ENCODE measurements at regions not wholly inside any gene's neighbourhood (a gene's known extent, or its start where the extent isn't known, plus 50 kb on each side); places are given as distances from the start of the nearest gene placed in this dataset.
"Not testable (repeated sequence)": the region's sequence is repeated elsewhere in the genome, so short reads cannot be mapped to it uniquely, and the experiment has no call there.

DNA sequence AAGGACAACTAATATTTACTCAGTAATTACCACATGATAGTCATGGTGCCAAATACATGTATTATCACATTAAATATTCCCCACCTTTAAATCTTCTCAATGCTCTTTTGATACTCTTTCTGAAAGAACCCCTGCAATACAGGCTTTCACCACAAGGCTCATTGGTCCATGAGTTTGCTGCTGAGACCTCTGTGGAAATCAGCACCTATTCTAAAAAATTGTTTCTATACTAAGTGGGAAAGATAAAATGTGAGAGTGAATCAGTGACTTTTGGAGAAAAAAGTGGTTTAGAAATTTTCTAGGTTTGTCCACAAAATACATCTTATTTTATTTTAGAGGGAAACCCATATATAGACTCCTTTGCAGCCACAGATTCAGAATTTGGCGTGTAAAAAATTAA, 257.3 kb downstream of the ZIC3 start:
- Histone ChIP-seq H4K20me1 (ENCODE audit: insufficient read depth, low read depth, low read length) (no peaks in the 10 kb centered on the region), H3K9me2 (replicated peaks; ENCODE audit: insufficient read depth, low read length) (no peaks in the 10 kb centered on the region), H3K9ac (ENCODE audit: low read length) (no peak overlapping the region), H3K79me2 (ENCODE audit: low read length) (no peaks in the 10 kb centered on the region), H3K9me3 (ENCODE audit: low read length) (peaks cover 13% of the 10 kb centered on the region), H3K4me1 (ENCODE audit: low read length) (no peaks in the 10 kb centered on the region), H3K27me3 (ENCODE audit: low read length) (no peaks in the 10 kb centered on the region), H3K4me2 (ENCODE audit: low read depth, low read length, poor library complexity, severe bottlenecking) (no peak overlapping the region), H3K36me3 (ENCODE audit: insufficient read depth, low read length) (no peaks in the 10 kb centered on the region), H3K4me3 (ENCODE audit: low read length) (no peak overlapping the region), H3K27ac (ENCODE audit: low read length) (no peak overlapping the region), H2AFZ (ENCODE audit: low read length) (no peak overlapping the region)
- no peak for DNase-seq

DNA sequence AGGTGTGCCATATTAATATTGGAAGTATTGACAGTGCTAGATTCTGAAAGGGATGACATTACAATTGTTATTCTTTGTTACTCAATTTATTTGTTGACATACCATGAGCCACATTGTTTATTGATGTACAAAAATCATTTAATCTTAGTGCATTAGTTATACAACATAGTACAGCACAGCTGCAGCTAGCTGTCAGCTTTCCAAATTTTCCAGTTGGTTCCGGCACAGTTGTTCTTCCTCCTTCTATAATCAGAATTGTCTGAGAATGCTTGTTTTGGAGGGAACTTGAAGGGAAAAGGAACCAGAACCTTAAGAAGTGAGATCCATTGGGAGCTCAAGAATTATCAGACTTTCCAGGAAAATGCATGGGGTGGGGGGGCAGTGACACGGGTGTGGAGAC, 281.4 kb downstream of the ZIC3 start:
- no peak overlapping the region for H2AFZ ChIP-seq (ENCODE audit: low read length)
- no peak overlapping the region for H3K27ac ChIP-seq (ENCODE audit: low read length)
- H3K9ac ChIP-seq (ENCODE audit: low read length): no peak overlapping the region
- no peaks in the 10 kb centered on the region for H4K20me1 ChIP-seq (ENCODE audit: insufficient read depth, low read depth, low read length)
- no peaks in the 10 kb centered on the region for H3K4me1 ChIP-seq (ENCODE audit: low read length)
- no peaks in the 10 kb centered on the region for H3K9me2 ChIP-seq (replicated peaks; ENCODE audit: insufficient read depth, low read length)
- DNase-seq: no peak
- H3K4me3 ChIP-seq (ENCODE audit: low read length): no peak overlapping the region
- no peaks in the 10 kb centered on the region for H3K79me2 ChIP-seq (ENCODE audit: low read length)
- H3K27me3 ChIP-seq (ENCODE audit: low read length): no peaks in the 10 kb centered on the region
- H3K4me2 ChIP-seq (ENCODE audit: low read depth, low read length, poor library complexity, severe bottlenecking): no peak overlapping the region
- peaks cover 30% of the 10 kb centered on the region for H3K9me3 ChIP-seq (ENCODE audit: low read length)
- H3K36me3 ChIP-seq (ENCODE audit: insufficient read depth, low read length): no peaks in the 10 kb centered on the region

GRCh38 chrX:137848266-137848905, 282.5 kb downstream of the ZIC3 start:
- Histone ChIP-seq H3K27me3 (ENCODE audit: low read length) (no peaks in the 10 kb centered on the region), H3K9ac (ENCODE audit: low read length) (no peak overlapping the region), H3K27ac (ENCODE audit: low read length) (no peak overlapping the region), H3K9me2 (replicated peaks; ENCODE audit: insufficient read depth, low read length) (no peaks in the 10 kb centered on the region), H3K9me3 (ENCODE audit: low read length) (peaks cover 35% of the 10 kb centered on the region), H3K79me2 (ENCODE audit: low read length) (no peaks in the 10 kb centered on the region), H3K4me3 (ENCODE audit: low read length) (no peak overlapping the region), H3K36me3 (ENCODE audit: insufficient read depth, low read length) (no peaks in the 10 kb centered on the region), H3K4me2 (ENCODE audit: low read depth, low read length, poor library complexity, severe bottlenecking) (no peak overlapping the region), H3K4me1 (ENCODE audit: low read length) (no peaks in the 10 kb centered on the region), H4K20me1 (ENCODE audit: insufficient read depth, low read depth, low read length) (no peaks in the 10 kb centered on the region), H2AFZ (ENCODE audit: low read length) (no peak overlapping the region)
- no peak for DNase-seq

- Histone ChIP-seq H3K9me2 (replicated peaks; ENCODE audit: insufficient read depth, low read length) (no peaks in the 10 kb centered on the region), H3K27me3 (ENCODE audit: low read length) (no peaks in the 10 kb centered on the region), H3K9me3 (ENCODE audit: low read length) (peaks cover 20% of the 10 kb centered on the region), H3K36me3 (ENCODE audit: insufficient read depth, low read length) (no peaks in the 10 kb centered on the region), H3K4me3 (ENCODE audit: low read length) (no peak overlapping the region), H3K9ac (ENCODE audit: low read length) (no peak overlapping the region), H2AFZ (ENCODE audit: low read length) (no peak overlapping the region), H3K79me2 (ENCODE audit: low read length) (no peaks in the 10 kb centered on the region), H3K4me1 (ENCODE audit: low read length) (no peaks in the 10 kb centered on the region), H3K27ac (ENCODE audit: low read length) (no peak overlapping the region), H3K4me2 (ENCODE audit: low read depth, low read length, poor library complexity, severe bottlenecking) (no peak overlapping the region), H4K20me1 (ENCODE audit: insufficient read depth, low read depth, low read length) (no peaks in the 10 kb centered on the region)
- DNase-seq: no peak
Measured at GRCh38 chrX:137852502-137852901, 286.6 kb downstream of the ZIC3 start.

DNA sequence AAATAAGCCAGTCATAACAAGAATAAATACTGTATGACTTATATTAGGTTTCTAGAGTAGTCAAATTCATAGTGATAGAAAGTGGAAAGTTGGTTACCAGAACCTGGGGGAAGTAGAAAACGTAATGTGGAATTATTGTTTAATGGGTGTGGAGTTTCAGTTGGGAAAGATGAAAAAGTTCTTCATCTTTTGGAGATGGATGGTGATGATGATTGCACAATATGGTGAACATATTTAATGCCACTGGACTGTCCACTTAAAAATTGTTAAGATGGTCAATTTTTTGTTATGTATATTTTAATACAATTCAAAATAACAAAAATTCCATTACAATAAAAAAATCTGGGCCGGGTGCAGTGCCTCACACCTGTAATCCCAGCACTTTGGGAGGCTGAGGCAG, 289.6 kb downstream of the ZIC3 start:
- no peaks in the 10 kb centered on the region for H3K4me1 ChIP-seq (ENCODE audit: low read length)
- no peak overlapping the region for H3K27ac ChIP-seq (ENCODE audit: low read length)
- H3K9me2 ChIP-seq (replicated peaks; ENCODE audit: insufficient read depth, low read length): no peaks in the 10 kb centered on the region
- H3K9ac ChIP-seq (ENCODE audit: low read length): no peak overlapping the region
- H3K27me3 ChIP-seq (ENCODE audit: low read length): no peaks in the 10 kb centered on the region
- H3K4me3 ChIP-seq (ENCODE audit: low read length): no peak overlapping the region
- H3K4me2 ChIP-seq (ENCODE audit: low read depth, low read length, poor library complexity, severe bottlenecking): no peak overlapping the region
- no peak for DNase-seq
- H4K20me1 ChIP-seq (ENCODE audit: insufficient read depth, low read depth, low read length): no peaks in the 10 kb centered on the region
- H3K36me3 ChIP-seq (ENCODE audit: insufficient read depth, low read length): no peaks in the 10 kb centered on the region
- no peak overlapping the region for H2AFZ ChIP-seq (ENCODE audit: low read length)
- peaks cover 11% of the 10 kb centered on the region for H3K9me3 ChIP-seq (ENCODE audit: low read length)
- no peaks in the 10 kb centered on the region for H3K79me2 ChIP-seq (ENCODE audit: low read length)

DNA sequence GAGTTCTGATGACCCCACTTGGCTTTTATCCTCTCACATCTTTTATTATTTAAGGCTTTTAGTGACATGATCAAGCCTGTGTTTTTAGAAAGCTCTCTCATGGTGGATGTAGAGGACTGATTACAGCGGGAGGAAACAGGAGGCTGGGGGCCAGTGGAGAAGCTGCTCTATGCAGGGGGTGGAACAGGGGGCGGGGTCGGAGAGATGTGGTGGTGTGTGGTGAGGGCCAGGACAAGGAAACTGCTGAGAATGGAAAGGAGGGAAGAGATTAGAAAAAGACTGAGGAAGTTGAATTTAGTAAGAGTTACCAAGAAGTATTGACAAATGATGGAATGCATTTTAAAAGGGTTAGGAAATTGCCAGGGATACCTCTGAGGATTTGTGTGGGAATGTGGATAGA, 292.2 kb downstream of the ZIC3 start:
- Histone ChIP-seq H3K27ac (ENCODE audit: low read length) (no peak overlapping the region), H3K9ac (ENCODE audit: low read length) (no peak overlapping the region), H3K36me3 (ENCODE audit: insufficient read depth, low read length) (no peaks in the 10 kb centered on the region), H2AFZ (ENCODE audit: low read length) (no peak overlapping the region), H4K20me1 (ENCODE audit: insufficient read depth, low read depth, low read length) (no peaks in the 10 kb centered on the region), H3K4me3 (ENCODE audit: low read length) (no peak overlapping the region), H3K4me1 (ENCODE audit: low read length) (no peaks in the 10 kb centered on the region), H3K9me2 (replicated peaks; ENCODE audit: insufficient read depth, low read length) (no peaks in the 10 kb centered on the region), H3K79me2 (ENCODE audit: low read length) (no peaks in the 10 kb centered on the region), H3K27me3 (ENCODE audit: low read length) (no peaks in the 10 kb centered on the region), H3K9me3 (ENCODE audit: low read length) (no peaks in the 10 kb centered on the region), H3K4me2 (ENCODE audit: low read depth, low read length, poor library complexity, severe bottlenecking) (no peak overlapping the region)
- no peak for DNase-seq

DNA sequence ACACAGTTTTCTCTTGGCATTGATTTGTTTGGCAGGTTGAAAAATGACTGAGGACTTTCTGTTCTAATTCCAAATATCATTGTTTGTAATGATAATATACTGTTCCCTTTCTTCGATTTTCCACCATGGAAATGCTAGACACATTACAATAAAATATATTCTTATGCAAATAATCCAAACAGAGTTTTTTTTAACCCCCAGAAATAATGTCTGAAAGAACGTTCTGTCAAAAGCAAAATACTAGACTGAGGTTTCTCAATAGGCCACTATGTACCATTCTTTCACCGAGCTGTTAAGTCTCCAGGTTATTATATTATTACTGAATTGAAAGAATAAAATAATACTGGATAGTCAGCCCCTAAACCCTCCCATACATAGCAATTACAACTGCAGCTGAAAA, 312.5 kb downstream of the ZIC3 start:
- Histone ChIP-seq H3K4me1 (ENCODE audit: low read length) (no peaks in the 10 kb centered on the region), H3K9me2 (replicated peaks; ENCODE audit: insufficient read depth, low read length) (no peaks in the 10 kb centered on the region; the same call in 1 of the 2 replicates), H3K36me3 (ENCODE audit: insufficient read depth, low read length) (no peaks in the 10 kb centered on the region), H3K9me3 (ENCODE audit: low read length) (peaks cover 10% of the 10 kb centered on the region; the same call in 1 of the 2 replicates), H3K27ac (ENCODE audit: low read length) (no peak overlapping the region), H3K9ac (ENCODE audit: low read length) (no peak overlapping the region), H3K4me3 (ENCODE audit: low read length) (no peak overlapping the region), H3K27me3 (ENCODE audit: low read length) (no peaks in the 10 kb centered on the region), H2AFZ (ENCODE audit: low read length) (no peak overlapping the region), H3K79me2 (ENCODE audit: low read length) (no peaks in the 10 kb centered on the region), H4K20me1 (ENCODE audit: insufficient read depth, low read depth, low read length) (no peaks in the 10 kb centered on the region), H3K4me2 (ENCODE audit: low read depth, low read length, poor library complexity, severe bottlenecking) (no peak overlapping the region)
- no peak for DNase-seq

DNA sequence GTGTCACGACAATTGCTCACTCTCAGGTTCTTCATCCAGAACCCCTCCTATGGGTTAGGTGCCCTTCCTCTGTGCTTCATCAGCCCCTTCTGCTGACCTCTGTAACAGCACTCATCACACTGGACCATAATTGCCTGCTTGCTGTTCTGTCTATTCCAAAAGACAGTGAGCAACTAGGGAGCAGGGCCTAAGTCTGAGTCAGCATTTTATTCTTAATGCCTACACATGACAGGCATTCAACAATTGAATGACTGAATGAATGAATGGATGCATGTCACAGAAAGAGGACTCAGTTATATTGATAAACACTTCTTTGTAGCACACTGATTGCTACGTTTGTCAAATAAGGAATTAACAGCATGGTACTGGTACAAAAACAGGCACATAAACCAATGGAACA, 317.0 kb downstream of the ZIC3 start:
- Histone ChIP-seq H3K27me3 (ENCODE audit: low read length) (no peaks in the 10 kb centered on the region), H3K9ac (ENCODE audit: low read length) (no peak overlapping the region), H3K4me1 (ENCODE audit: low read length) (no peaks in the 10 kb centered on the region), H3K4me2 (ENCODE audit: low read depth, low read length, poor library complexity, severe bottlenecking) (no peak overlapping the region), H3K27ac (ENCODE audit: low read length) (no peak overlapping the region), H3K4me3 (ENCODE audit: low read length) (no peak overlapping the region), H2AFZ (ENCODE audit: low read length) (no peak overlapping the region), H3K36me3 (ENCODE audit: insufficient read depth, low read length) (no peaks in the 10 kb centered on the region), H3K9me3 (ENCODE audit: low read length) (peaks cover 13% of the 10 kb centered on the region; the same call in 1 of the 2 replicates), H3K79me2 (ENCODE audit: low read length) (no peaks in the 10 kb centered on the region), H4K20me1 (ENCODE audit: insufficient read depth, low read depth, low read length) (no peaks in the 10 kb centered on the region), H3K9me2 (replicated peaks; ENCODE audit: insufficient read depth, low read length) (no peaks in the 10 kb centered on the region)
- no peak for DNase-seq

- not testable (repeated sequence) for H3K9me2 ChIP-seq (replicated peaks; ENCODE audit: insufficient read depth, low read length); H3K27me3 ChIP-seq (ENCODE audit: low read length); H3K9ac ChIP-seq (ENCODE audit: low read length); H3K4me2 ChIP-seq (ENCODE audit: low read depth, low read length, poor library complexity, severe bottlenecking); H3K27ac ChIP-seq (ENCODE audit: low read length); DNase-seq; H2AFZ ChIP-seq (ENCODE audit: low read length); H3K4me1 ChIP-seq (ENCODE audit: low read length); H4K20me1 ChIP-seq (ENCODE audit: insufficient read depth, low read depth, low read length); H3K79me2 ChIP-seq (ENCODE audit: low read length); H3K4me3 ChIP-seq (ENCODE audit: low read length); H3K36me3 ChIP-seq (ENCODE audit: insufficient read depth, low read length)
- peaks cover 10% of the 10 kb centered on the region; the same call in 1 of the 2 replicates for H3K9me3 ChIP-seq (ENCODE audit: low read length)
Measured at GRCh38 chrX:137884813-137885212, 318.9 kb downstream of the ZIC3 start.

All from Karpas-422 (cell line).